GM19025 (cell line): ENCODE measurements at regions not wholly inside any gene's neighbourhood (a gene's known extent, or its start where the extent isn't known, plus 50 kb on each side); places are given as distances from the start of the nearest gene placed in this dataset.
"Not testable (repeated sequence)": the region's sequence is repeated elsewhere in the genome, so short reads cannot be mapped to it uniquely, and the experiment has no call there.

Experiments used
- ATAC-seq: cut with Tn5 transposase; IDR thresholded peaks from one replicate; pipeline ENCODE4 v1.9.1; 2021; ENCODE audit warnings: mild to moderate bottlenecking, low read depth, moderate library complexity; ENCODE audit not compliant: unreplicated experiment

- ATAC-seq, result no peak
Observed at GRCh38 chr21:27545754-27546349, 579.0 kb upstream of the ADAMTS5 start.

- ATAC-seq, result not testable (repeated sequence)
Observed at GRCh38 chr21:27542126-27542525, 575.2 kb upstream of the ADAMTS5 start.

- no peak for ATAC-seq
Observed at GRCh38 chr21:27536319-27536718, 569.4 kb upstream of the ADAMTS5 start.

- no peak for ATAC-seq
Observed at GRCh38 chr21:27535188-27535587, 568.3 kb upstream of the ADAMTS5 start.

GRCh38 chr21:27534206-27534605 is 567.3 kb upstream of the ADAMTS5 start:
- ATAC-seq, result no peak

GRCh38 chr21:27532076-27532475 is 565.2 kb upstream of the ADAMTS5 start:
- no peak for ATAC-seq

GRCh38 chr21:27528697-27529096 is 561.8 kb upstream of the ADAMTS5 start:
- ATAC-seq, result no peak

- ATAC-seq, result no peak
Observed at GRCh38 chr21:27526451-27526850, 559.6 kb upstream of the ADAMTS5 start.

- ATAC-seq, result no peak
Observed at GRCh38 chr21:27525780-27526179, 558.9 kb upstream of the ADAMTS5 start.

GRCh38 chr21:27519361-27519760 is 552.5 kb upstream of the ADAMTS5 start:
- no peak for ATAC-seq

GRCh38 chr21:27517177-27517576 is 550.3 kb upstream of the ADAMTS5 start:
- not testable (repeated sequence) for ATAC-seq

- no peak for ATAC-seq
Observed at GRCh38 chr21:27515676-27516075, 548.8 kb upstream of the ADAMTS5 start.

GRCh38 chr21:27513825-27514224 is 546.9 kb upstream of the ADAMTS5 start:
- ATAC-seq, result no peak

GRCh38 chr21:27513016-27513415 is 546.1 kb upstream of the ADAMTS5 start:
- ATAC-seq, result no peak

- ATAC-seq, result no peak
Observed at GRCh38 chr21:27511233-27511632, 544.3 kb upstream of the ADAMTS5 start.

GRCh38 chr21:27507695-27508094 is 540.8 kb upstream of the ADAMTS5 start:
- no peak for ATAC-seq

- ATAC-seq, result no peak
Observed at GRCh38 chr21:27505516-27505915, 538.6 kb upstream of the ADAMTS5 start.

- ATAC-seq, result no peak
Observed at GRCh38 chr21:27502801-27503200, 535.9 kb upstream of the ADAMTS5 start.

- ATAC-seq, result no peak
Observed at GRCh38 chr21:27498025-27498424, 531.1 kb upstream of the ADAMTS5 start.

- ATAC-seq, result no peak
Observed at GRCh38 chr21:27495836-27496235, 528.9 kb upstream of the ADAMTS5 start.

GRCh38 chr21:27493542-27493941 is 526.7 kb upstream of the ADAMTS5 start:
- no peak for ATAC-seq

- no peak for ATAC-seq
Observed at GRCh38 chr21:27487676-27488075, 520.8 kb upstream of the ADAMTS5 start.

- no peak for ATAC-seq
Observed at GRCh38 chr21:27480841-27481261, 514.0 kb upstream of the ADAMTS5 start.
